Colonic mucosa (tissue), 4 donors: ENCODE measurements at regions not wholly inside any gene's neighbourhood (a gene's known extent, or its start where the extent isn't known, plus 50 kb on each side); places are given as distances from the start of the nearest gene placed in this dataset.

ENCODE experiments used
- DNase-seq: peaks from one replicate; pipeline ENCODE4 v3.0.0-alpha.2; 2020
- H3K27ac ChIP-seq: fragments of 200-600 bp; one replicate; pipeline ENCODE4 v1.8.0; 2021
- H3K27me3 ChIP-seq: fragments of 200-600 bp; one replicate; pipeline ENCODE4 v1.8.0; 2021
- H3K36me3 ChIP-seq: fragments of 200-600 bp; one replicate; pipeline ENCODE4 v1.8.0; 2021
- H3K4me1 ChIP-seq: fragments of 200-600 bp; one replicate; pipeline ENCODE4 v1.8.0; 2021; ENCODE audit warnings: mild to moderate bottlenecking
- H3K4me3 ChIP-seq: fragments of 200-600 bp; one replicate; pipeline ENCODE4 v1.8.0; 2021
- H3K9ac ChIP-seq, 2 donors: one replicate each; pipeline ENCODE4 v1.7.0; 2013; ENCODE audit warnings: control low read depth in 2 of 2, low read depth in 2 of 2, low read length in 2 of 2
- H3K9me3 ChIP-seq: fragments of 200-600 bp; one replicate; pipeline ENCODE4 v1.8.0; 2021
- CTCF ChIP-seq: fragments of 200-600 bp; IDR thresholded peaks from one replicate; pipeline ENCODE4 v1.8.0; 2022; ENCODE audit warnings: antibody characterized with exemption, mild to moderate bottlenecking
- intact Hi-C: fragments of 100-400 bp; cut with DNase I; formaldehyde crosslinking; loops from one replicate; pipeline ENCODE4 v1.14.1; 2022
- donor health status: healthy.
- donor health status: DM: no; HTN: no; CAD: no.
- donor health status: DM: no; HTN: no; CAD: no.

GRCh38 chr14:58777541-58777979 lies 139.8 kb downstream of the DACT1 start:
- Histone ChIP-seq H3K9me3 (no peaks in the 10 kb centered on the region), H3K36me3 (no peaks in the 10 kb centered on the region), H3K4me1 (no peaks in the 10 kb centered on the region), H3K27me3 (no peaks in the 10 kb centered on the region), H3K27ac (no peak overlapping the region), H3K9ac (no peak overlapping the region), H3K4me3 (no peak overlapping the region)
- DNase-seq: no peak
- intact Hi-C loops: no loop called here
- TF ChIP-seq CTCF: no peak

GRCh38 chr14:58778202-58778601 lies 140.4 kb downstream of the DACT1 start:
- H3K9me3 ChIP-seq: no peaks in the 10 kb centered on the region
- intact Hi-C loops: no loop called here
- H3K27me3 ChIP-seq: no peaks in the 10 kb centered on the region
- H3K4me3 ChIP-seq: no peak overlapping the region
- no peaks in the 10 kb centered on the region for H3K4me1 ChIP-seq
- no peaks in the 10 kb centered on the region for H3K36me3 ChIP-seq
- DNase-seq: no peak
- no peak overlapping the region for H3K9ac ChIP-seq
- no peak for TF ChIP-seq CTCF
- no peak overlapping the region for H3K27ac ChIP-seq

GRCh38 chr14:58779376-58779775 lies 141.6 kb downstream of the DACT1 start:
- Histone ChIP-seq H3K9me3 (no peaks in the 10 kb centered on the region), H3K9ac (no peak overlapping the region), H3K27ac (no peak overlapping the region), H3K36me3 (no peaks in the 10 kb centered on the region), H3K4me3 (no peak overlapping the region), H3K4me1 (no peaks in the 10 kb centered on the region), H3K27me3 (no peaks in the 10 kb centered on the region)
- no peak for DNase-seq
- TF ChIP-seq CTCF: no peak
- intact Hi-C loops: no loop called here

GRCh38 chr14:58780185-58780584 lies 142.4 kb downstream of the DACT1 start:
- H3K27me3 ChIP-seq: no peaks in the 10 kb centered on the region
- intact Hi-C loops: no loop called here
- no peaks in the 10 kb centered on the region for H3K36me3 ChIP-seq
- no peak overlapping the region for H3K27ac ChIP-seq
- no peak overlapping the region for H3K9ac ChIP-seq
- H3K4me1 ChIP-seq: no peaks in the 10 kb centered on the region
- H3K9me3 ChIP-seq: no peaks in the 10 kb centered on the region
- no peak for DNase-seq
- no peak for TF ChIP-seq CTCF
- H3K4me3 ChIP-seq: no peak overlapping the region

- no peaks in the 10 kb centered on the region for H3K36me3 ChIP-seq
- H3K27ac ChIP-seq: no peak overlapping the region
- H3K4me1 ChIP-seq: no peaks in the 10 kb centered on the region
- H3K9ac ChIP-seq: no peak overlapping the region
- peak; percentile 27 for DNase-seq
- intact Hi-C loops: no loop called here
- no peak for TF ChIP-seq CTCF
- H3K4me3 ChIP-seq: no peak overlapping the region
- no peaks in the 10 kb centered on the region for H3K27me3 ChIP-seq
- no peaks in the 10 kb centered on the region for H3K9me3 ChIP-seq
Measured at GRCh38 chr14:58780605-58781004, 142.8 kb downstream of the DACT1 start.

GRCh38 chr14:58782011-58782410 lies 144.2 kb downstream of the DACT1 start:
- intact Hi-C loops: no loop called here
- no peak for DNase-seq

More at GRCh38 chr14:58782011-58782410, 144.2 kb downstream of the DACT1 start:
- no peak overlapping the region for H3K27ac ChIP-seq
- H3K36me3 ChIP-seq: no peaks in the 10 kb centered on the region
- H3K9me3 ChIP-seq: no peaks in the 10 kb centered on the region
- no peaks in the 10 kb centered on the region for H3K4me1 ChIP-seq
- TF ChIP-seq CTCF: no peak
- no peaks in the 10 kb centered on the region for H3K27me3 ChIP-seq
- H3K9ac ChIP-seq: no peak overlapping the region
- H3K4me3 ChIP-seq: no peak overlapping the region
